HG03575 (cell line): ENCODE measurements at regions not wholly inside any gene's neighbourhood (a gene's known extent, or its start where the extent isn't known, plus 50 kb on each side); places are given as distances from the start of the nearest gene placed in this dataset.
"Not testable (repeated sequence)": the region's sequence is repeated elsewhere in the genome, so short reads cannot be mapped to it uniquely, and the experiment has no call there.

Experiments used
- ATAC-seq: cut with Tn5 transposase; IDR thresholded peaks from one replicate; pipeline ENCODE4 v1.9.1; 2021; ENCODE audit not compliant: unreplicated experiment, insufficient number of reproducible peaks, low FRiP score; ENCODE audit errors: extremely low read depth

DNA sequence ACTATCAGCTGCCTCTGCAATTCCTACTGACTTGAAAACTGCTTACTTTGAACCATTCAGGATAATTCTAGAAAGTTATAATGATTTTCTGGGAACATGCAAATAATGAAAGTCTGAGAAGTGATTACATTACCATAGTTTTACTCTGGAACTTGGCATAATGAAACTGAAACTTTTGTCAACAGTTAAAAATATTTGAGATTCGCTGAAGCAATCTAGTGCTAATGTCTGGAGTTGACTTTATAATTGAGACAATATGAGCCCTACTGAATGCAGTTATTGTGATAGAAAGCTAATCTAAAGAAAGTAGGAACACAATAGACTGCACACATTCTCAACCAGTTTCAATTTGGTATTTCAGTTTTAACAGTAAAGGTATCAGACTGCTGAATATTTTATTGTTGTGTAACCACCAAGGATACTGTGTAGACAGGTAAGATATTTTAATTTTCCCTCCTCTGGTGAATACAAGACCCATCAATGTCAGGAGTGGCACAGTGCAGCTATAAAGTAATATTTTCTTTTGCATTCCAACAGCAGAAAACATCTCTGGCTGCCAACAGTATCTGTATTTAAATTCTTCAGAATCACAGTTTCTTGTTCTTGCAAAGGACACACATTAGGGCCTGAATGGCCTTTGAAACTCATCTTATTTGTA is 483.5 kb downstream of the ATP23 start:
- ATAC-seq = peak; percentile 37

DNA sequence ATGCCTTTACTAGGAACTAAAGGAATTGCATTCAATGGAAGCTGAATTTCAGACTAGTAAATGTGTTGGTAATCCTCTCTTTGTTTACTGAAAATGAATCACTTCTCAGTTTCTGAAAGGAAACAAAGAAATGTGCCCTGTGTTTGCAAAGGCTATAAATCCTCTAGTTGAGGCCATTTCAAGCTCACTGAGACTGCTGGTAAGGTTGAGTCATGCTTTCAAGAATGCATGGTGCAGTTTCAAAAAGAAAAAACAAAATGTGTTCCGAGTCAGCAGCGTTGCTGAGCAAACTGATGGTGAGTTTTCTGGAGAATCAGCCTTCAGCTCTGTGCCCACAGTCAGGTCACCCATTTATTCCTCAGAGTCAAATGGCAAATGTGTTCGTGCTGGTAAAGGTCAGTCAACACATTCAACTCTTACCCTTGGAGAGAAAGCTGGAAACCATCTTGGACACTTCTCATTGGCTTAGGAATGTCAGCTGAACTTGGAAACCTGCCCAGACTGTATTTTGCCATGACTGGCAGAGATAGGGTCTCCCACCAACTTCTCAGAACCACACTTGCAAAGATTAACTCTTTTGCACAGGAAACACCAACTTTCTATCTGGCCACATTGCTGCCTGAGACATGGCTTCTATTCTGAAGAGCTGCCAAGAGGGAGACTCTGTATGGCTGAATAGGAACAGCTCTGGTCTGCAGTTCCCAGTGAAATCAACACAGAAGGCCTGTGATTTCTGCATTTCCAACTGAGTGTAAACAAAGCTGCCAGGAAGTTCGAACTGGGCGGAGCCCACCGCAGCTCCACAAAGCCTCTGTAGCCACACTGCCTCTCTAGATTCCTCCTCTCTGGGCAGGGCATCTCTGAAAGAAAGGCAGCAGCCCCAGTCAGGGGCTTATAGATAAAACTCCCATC is 484.4 kb downstream of the ATP23 start:
- ATAC-seq = peak; percentile 93

DNA sequence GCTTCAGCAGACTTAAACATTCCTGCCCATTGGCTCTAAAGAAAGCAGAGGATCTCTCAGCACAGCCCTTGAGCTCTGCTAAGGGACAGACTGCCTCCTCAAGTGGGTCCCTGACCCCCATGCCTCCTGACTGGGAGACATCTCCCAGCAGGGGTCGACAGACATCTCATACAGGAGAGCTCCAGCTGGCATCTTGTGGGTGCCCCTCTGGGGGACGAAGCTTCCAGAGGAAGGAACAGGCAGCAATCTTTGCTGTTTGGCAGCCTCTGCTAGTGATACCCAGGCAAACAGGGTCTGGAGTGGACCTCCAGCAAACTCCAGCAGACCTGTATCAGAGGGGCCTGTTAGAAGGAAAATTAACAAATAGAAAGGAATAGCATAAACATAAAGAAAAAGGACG is 485.1 kb downstream of the ATP23 start:
- ATAC-seq = not testable (repeated sequence)

DNA sequence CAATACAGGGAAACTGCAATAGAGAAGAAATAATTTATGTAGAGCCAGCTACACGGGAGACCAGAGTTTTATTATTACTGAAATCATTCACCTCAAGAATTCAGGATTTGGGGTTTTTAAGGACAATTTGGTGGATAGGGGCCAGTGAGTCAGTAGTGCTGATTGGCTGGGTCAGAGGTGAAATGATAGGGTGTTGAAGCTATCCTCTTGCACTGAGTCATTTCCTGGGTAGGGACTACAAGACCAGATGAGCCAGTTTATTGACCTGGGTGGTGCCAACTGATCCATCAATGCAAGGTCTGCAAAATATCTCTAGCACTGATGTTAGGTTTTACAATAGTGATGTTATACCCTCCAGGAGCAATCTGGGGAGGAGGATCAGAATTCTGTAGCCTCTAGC is 486.3 kb downstream of the LRIG3 start:
- no peak for ATAC-seq

DNA sequence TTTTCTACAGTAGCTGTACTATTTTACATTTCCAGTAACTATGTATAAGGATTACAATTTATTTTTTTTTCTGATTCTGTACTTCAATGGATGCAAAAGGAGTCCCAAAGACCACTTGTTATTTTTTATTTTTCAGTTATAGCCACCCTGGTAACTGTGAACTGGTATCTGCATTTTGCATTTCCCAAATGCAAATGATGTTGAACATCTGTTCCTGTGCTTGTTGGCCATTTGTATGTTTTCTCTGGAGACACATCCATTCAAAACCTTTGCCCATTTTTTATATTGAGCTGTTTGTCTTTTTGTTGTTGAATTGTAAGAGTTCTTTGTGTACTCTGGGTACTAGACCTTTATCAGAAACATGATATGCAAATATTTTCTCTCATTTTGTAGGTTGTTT is 485.6 kb downstream of the LRIG3 start:
- ATAC-seq = no peak

DNA sequence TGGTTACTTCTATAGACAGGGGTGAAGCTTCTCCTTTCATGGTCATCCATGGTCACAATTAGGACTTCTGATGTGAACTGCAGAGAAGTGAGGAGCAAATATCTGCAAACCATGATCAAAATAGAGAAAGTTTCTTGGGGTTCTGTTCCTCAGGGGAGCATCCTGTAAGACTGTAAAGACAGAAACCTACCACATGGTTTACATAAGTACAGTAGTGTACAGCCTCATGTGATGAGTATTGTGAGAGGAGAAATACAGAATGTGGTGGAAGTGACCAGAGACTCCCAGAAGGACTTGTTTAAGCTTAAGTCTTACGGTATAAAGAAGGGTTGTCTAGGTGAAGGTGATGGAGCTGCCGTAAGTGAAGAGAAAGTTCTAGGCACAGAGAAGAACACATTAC is 484.7 kb downstream of the LRIG3 start:
- ATAC-seq = no peak

DNA sequence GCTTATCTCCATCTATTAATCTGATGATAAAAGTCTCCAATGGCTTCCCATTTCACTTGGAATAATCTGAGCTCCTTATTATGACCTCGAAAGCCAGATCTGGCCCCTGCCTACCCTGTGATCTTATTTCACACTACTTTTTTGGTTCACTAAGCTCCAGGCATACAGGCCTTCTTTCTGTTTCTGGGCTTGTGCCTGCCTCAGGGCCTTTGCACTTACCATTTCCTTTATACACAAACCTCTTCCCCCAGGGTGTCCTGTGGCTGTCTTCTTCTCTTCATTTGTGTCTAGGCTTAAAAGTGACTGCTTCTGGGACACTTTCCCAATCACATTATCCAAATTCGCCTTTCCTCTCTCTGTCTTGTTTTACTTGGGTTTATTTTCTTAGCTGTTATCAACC is 478.8 kb downstream of the LRIG3 start:
- ATAC-seq = no peak

DNA sequence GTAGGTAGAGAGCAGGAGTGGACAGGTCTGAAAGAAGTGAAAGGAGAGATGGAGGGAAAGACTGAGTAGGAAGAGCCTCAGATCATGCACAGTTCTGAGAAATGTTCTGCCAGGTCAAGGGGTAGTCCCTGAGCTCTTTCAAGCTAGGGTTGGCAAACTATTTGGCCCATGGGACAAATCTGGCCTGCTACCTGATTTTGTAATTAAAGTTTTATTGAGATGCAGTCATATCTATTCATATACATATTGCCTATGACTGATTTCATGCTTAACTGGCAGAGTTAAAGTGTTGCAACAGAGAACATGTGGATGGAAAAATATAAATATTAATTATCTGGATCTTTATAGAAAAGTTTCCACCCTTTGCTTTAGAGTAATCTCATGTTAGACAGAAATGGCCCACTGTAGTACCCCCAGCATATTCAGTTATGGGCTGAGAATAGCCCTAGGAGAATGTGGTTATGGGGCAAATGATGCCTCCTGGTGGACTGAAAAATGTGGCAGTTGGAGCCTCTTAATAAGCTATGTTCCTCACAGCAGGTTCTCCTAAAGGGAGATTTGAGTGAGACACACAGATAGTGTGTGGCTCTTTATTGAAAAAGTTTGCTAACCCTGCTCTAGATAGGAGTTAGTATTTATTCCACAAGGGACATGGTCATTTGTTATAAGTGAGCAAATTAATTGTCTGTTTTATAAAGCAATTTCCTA is 476.9 kb downstream of the LRIG3 start:
- no peak for ATAC-seq

DNA sequence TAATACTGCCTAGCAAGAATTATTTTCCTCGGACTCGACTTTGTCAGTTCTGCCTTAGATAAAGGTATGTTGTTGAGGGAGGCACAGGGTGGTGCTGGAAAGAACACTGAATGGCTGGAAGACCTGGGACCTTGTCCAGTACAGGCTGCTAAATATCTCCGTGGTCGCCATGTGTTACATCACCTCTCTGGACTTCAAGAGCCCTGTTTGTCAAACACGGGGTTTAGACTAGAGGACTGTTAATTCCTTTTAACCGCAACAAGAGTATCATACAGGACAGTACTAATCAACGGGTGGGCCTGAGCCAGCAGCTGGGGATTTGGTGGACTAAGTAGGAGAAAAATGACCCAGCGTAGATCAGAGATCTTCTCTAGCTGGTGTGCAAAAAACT is 476.3 kb downstream of the LRIG3 start:
- ATAC-seq = no peak

DNA sequence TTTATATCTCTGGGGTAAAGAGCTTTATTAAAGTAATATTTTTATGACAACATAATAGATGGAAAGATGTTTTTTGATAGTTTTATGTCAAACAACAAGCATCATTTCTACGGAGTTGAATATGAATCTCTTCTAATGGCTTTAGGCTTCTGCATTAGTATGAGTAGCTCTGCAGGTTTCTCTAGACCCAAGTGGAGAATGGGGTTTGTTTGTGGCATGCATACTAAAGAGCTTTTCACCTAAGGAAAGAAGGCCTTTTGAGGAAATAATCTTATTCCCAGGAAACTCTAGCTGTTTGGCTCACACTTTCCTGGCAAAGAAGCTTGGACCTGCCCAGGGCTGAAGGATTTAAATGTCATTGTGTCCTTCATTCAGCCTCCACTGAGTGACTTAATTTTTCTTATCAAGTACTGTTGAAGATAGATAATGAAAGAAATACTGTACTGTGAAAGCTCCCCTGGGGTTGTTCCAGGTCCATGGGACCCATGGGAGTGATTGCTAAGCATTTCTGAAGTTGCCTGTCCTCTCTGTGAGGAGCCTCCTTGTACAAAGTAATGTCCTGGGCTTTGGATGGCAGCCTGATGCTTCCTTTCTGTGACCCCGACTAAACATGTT is 469.3 kb downstream of the LRIG3 start:
- no peak for ATAC-seq

DNA sequence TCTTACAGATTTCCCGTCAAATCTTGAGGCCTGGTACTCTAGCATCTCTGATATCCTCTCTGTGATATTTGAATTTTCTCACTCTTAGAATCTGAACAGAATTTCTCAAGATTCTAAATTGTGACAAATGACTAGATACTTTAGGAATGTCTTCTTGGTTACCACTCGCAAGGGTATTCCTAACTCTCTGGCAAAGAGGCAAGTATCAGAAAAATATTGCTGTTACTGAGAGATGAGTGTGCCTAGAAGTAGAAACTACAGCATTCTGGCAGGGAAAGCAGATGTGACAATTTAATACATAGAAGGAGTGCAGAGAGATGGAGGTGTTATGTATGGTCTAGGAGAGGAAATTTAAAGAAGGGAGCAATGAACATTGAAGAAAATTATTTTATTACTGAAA is 467.8 kb downstream of the LRIG3 start:
- no peak for ATAC-seq

DNA sequence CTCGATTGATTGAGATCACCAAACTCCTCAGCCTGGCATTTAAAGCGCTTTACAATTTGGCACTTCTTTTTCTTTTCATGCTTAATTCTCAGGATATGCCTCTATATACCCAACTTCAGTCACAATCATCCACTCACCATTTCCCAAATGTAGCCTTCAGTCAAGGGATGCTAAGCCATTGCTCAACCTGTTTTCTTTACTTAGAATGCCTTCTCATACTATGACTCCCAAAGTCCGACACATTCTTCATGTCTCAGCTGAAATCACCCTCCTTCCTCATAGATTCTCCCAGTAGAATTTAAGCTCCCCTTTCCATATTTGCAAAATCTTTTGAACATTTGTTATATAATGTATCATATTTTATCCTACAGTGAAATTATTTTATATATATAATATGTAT is 467.0 kb downstream of the LRIG3 start:
- no peak for ATAC-seq

DNA sequence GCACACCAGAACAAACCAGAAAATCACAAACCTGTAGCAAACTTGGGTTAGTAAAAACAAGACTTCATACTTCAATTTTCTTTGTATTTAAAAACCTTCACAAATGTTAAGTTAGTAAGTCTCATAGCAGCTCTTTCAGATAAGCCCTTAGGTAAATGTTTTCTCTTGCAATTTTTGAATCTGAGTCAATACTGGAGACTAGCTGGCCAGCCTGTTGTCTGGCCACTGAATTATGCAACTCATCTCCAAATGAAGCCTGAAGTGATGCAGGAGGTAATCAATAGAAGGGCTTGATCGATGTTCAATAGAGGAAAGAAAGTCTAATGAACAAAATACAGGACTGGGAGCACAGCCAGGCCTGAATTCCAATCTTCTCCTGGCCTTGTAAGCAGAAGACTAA is 465.2 kb downstream of the LRIG3 start:
- ATAC-seq = no peak

DNA sequence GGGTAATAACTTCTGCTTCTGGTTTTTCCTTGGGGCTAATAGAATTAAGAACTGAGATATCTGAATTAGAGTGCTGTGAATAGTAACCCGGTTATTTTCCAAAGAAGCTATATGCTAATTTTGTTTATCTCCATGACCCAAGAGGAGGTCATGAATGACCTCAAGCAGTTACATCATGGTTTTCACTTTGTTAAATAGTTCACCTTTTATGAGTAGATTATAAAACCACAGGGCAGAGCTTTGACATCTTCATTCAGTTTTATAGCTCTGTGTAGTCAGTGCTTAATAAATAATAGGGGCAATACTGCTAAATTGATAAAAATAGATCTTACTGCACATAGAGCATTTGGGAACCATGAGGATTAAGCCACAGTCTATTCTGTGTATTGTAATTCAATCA is 462.2 kb downstream of the LRIG3 start:
- no peak for ATAC-seq

DNA sequence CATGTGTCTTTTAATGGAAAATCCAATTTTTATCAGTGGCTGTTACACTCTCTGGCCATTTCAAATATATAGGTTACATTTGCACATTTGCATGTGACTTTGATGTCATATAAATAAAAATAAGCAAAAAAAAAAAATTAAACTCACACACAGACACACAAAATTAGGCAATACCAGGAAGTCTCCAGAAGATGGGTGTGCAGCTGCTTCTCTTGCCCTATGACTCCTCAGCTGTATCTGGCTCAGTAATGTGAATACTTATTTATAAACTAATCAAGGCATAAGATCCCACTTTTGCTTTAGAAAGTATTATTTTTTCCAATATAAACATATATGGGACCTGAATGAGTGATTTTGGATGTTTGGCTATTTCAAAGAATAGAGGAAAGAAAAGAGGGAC is 461.1 kb downstream of the LRIG3 start:
- ATAC-seq = no peak

DNA sequence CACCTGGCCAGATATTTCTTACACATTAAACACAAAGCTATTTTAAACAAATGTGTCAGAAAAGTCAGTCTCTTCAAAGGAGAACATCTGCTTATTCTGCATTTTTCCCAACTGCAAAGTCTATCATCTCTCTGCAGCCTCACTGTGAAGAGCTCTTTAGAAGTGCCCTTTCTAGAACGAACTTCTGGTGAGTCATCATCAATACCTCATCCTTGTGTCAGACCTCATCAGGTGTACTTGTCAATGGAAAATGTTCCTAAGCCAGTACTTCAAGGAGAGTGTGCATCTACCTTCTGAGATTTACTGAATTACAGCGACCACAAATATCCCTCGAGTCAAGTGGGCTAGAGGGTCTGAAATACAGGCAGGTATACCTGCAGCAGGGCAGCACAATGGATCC is 457.3 kb downstream of the LRIG3 start:
- ATAC-seq = no peak

DNA sequence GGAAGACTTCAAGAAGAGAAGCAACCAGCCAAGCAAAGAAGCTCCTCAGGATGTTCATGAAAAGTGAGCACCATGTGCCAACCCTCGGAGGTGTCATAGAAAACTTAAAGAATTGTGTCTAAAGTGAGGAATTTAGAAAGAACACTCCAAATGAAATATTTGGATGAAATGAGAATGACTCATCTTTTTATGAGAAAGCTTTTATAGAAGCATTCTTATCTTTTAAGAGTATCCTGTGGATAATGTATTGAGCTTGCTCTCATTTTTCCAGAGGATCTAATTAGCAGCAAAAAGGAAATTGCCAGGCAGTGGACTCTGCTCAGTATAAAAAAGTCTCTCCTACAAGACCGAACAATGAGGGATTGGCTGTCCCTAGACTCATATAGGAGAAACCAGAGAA is 454.9 kb downstream of the LRIG3 start:
- no peak for ATAC-seq

DNA sequence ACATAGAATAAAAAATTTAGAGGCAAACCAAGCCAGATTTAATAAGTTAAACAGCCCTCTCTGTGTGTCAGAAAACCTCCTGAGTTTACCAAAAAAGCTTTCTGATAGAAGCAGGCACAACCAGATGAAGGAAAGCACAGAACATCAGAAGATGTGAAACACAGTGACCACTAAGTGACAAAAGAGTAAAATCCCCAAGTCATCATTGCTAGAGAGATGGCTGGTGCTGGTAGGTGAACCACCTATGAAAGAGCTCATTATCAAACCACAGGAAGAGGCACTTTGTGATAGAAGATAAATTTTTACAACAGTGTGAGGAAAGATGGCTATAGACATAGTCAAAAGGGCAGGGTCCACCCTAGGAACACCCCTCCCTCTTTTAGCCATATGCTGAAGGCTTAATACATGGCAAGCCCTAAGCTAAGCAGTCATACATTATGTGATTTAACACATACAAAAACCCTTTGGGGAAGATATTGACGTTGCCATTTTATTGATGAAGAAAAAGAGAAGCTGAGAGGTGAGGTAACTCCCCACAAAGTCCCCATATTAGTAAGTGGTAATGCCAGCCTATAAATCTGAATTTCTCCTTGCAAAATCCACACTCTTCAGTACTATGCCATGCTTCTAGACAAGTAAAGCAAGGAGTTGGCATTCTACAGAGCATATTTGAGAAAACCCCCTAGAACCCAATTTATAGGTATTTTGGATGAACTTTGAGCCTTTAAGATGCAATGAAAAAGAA is 449.9 kb downstream of the LRIG3 start:
- no peak for ATAC-seq

DNA sequence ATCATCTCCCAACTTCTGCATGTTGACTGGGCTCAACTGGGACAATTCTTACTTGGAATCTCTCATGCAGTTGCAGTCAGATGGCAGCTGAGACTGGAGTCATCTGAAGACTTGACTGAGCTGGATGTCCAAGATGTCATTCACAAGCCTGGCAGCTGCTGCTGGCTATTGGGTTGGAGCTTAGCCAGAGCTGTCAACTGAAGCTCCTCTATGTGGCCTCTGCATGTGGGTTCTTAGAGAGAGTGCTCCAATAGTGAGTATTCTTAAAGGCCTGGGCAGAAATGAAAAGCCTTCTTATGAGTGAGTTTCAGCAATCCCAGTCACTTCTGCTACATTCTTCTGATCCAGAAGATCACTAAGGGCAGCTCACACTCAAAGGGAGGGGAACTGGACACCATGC is 440.9 kb downstream of the LRIG3 start:
- no peak for ATAC-seq
